Mesenteric fat pad (tissue), 1 donor: ENCODE measurements at regions not wholly inside any gene's neighbourhood (a gene's known extent, or its start where the extent isn't known, plus 50 kb on each side); places are given as distances from the start of the nearest gene placed in this dataset.
"Not testable (repeated sequence)": the region's sequence is repeated elsewhere in the genome, so short reads cannot be mapped to it uniquely, and the experiment has no call there.

Experiments
- DNase-seq: peaks from one replicate; pipeline ENCODE4 v3.0.0-alpha.2; 2020; ENCODE audit warnings: low spot score
- donor health status: DM: yes; HTN: yes; CAD: no.

DNA sequence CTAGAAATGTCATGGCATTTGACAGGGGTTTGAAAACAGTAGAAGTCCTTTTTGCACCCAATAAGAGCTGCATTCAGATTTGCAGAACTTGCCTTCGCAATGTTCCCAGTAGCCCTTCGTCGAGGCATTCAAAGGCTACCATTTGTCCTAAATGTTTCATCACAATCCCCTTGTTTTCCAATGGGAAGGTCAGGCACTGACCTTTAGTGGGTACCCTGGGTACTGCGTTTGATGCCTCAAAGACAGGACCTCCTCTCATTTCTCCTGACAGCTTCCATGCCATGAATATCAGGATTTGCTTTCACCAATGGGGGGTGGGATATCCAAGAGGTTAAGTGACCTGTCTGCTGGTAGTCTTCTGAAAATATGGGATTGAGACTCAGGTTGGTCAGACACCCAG is 1063.1 kb downstream of the BCL11B start:
- no peak for DNase-seq

DNA sequence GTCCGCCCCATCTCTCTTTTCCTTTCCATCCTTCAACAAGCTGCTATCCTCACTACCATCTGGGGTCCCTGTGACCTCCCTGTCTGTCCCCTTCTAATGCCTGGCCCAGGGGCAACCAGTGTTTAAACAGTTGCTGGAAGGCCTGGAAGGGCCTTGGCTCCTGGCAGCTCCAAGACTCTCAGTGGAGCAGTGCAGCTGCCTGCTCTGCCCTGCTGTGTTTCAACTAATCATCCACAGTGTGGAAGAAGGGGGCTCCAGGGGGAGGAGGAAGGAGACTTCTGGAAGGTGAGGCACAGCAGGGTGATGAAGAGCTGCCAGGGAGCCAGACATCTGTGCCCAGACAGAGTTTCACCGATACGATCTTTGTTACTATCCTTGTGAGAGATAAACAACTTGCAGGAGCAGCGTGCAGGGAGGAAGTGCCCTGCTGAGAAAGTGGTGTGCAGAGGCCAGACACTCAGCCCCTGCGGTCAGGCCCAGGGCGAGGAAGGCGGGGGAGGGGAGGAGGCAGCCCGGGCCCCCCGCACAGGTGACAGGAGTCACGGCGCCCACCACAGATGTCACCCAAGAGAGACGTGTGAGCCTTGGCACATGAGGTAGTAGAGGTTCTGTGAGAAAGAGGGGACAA is 1061.8 kb downstream of the BCL11B start:
- DNase-seq: no peak

DNA sequence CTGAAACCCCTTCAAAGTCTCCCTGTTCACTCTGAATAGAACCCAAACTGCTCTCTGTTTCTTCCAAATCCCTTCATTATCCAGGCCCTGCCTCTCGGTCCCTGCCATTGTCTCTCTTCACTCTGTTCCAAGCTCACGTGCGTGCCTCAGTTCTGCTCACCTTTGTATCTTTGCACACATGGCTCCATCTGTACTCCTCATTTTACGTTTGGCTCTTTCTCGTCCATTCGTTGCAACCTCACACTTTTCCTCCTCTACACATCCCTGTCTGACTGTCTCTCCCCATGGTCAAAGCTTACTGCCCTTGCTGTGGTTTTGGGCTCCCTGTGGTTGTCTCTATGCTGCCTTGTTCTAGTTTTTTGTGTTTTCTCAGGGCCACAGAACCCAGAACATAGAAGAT is 1054.5 kb downstream of the BCL11B start:
- DNase-seq: no peak

DNA sequence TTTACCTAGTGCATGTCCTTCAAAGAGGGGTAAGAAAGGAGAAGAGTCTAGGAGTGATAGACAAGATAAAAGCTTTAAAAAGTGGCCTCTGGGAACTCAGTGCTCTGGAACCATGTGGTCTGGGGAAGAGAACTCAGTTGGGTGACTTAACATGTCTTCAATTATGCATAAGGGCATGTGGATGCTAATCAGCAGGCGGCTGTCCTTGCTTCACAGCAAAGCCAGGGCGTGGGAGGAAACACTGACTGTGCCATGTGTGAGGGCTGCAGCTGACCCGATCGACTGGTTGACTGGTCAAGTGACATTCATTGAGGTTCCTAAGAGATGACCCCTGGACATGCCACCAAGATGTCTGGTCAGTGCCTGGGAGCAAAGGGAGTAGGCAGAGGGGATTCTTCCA is 1053.8 kb downstream of the BCL11B start:
- DNase-seq: no peak

DNA sequence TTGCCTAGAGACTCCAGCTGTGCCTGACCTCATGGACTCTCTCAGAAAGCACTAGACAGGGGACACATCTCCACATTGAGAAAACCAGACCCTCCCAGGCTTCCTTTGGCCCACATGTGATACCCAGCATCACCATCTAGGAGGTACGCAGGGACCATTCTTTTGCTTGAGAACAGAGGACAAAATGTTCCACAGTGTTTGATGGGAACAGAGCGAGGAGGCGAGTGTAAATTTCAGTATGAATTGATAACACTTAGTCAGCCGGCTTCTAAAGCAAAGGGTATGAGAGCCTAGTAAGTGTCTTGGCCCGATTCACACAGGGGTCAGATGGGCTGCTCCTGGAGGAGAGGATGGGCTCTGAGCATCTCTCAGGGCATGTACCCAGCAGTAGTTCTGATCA is 1052.4 kb downstream of the BCL11B start:
- DNase-seq: no peak

DNA sequence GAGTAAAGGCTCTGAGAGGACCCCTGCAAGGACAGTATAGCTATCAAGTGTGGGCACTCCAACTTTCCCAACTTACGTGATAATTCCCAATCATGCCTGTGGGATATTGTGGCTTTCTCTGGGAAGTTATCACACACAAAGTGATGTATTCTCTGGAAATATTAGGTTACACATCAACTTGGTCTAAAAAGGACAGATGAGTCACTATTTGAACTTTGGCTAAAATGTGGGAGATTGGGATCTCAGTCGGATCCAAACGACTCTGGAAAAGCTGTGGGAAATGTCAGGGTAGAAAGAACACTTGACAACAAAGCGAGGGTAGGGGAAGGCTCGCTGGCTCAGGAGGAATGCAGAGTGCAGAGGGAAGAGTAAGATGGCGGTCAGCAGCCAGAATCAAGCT is 1048.9 kb downstream of the BCL11B start:
- no peak for DNase-seq

DNA sequence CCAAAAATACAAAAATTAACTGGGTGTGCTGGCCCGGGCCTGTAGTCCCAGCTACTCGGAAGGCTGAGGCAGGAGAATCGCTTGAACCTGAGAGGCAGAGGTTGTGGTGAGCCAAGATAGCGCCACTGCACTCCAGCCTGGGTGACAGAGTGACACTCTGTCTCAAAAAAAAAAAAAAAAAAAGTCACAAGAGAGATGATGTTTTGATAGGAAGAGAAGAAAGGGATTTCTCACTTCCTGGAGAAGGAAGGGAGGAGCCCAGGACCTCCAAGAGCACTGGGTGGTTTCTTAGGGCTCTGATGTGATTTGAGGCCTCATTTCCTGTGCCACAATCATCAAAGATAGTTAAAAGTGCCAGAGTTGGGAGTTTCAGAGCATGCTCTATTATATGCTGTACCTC is 1048.3 kb downstream of the BCL11B start:
- DNase-seq: not testable (repeated sequence)

DNA sequence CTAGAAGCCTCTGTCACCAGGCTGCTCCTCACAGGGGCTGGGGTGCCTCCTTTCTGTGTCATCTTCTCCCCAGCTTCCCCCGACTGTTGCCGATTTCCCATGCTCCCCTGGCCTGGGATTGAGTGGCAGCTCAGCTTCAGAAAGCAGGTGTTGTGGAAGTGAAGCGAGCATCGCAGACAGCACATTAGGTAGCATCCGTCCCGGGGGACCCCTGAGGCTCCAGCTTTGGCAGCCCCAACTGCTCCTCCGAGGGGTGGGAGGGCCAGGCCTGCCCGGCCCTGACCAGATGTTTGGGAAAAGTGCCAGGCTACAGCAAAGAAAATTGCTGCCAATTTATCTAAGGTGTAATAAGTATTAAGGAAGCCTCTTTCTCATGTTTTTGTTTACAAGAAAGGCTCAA is 1045.6 kb downstream of the BCL11B start:
- no peak for DNase-seq

DNA sequence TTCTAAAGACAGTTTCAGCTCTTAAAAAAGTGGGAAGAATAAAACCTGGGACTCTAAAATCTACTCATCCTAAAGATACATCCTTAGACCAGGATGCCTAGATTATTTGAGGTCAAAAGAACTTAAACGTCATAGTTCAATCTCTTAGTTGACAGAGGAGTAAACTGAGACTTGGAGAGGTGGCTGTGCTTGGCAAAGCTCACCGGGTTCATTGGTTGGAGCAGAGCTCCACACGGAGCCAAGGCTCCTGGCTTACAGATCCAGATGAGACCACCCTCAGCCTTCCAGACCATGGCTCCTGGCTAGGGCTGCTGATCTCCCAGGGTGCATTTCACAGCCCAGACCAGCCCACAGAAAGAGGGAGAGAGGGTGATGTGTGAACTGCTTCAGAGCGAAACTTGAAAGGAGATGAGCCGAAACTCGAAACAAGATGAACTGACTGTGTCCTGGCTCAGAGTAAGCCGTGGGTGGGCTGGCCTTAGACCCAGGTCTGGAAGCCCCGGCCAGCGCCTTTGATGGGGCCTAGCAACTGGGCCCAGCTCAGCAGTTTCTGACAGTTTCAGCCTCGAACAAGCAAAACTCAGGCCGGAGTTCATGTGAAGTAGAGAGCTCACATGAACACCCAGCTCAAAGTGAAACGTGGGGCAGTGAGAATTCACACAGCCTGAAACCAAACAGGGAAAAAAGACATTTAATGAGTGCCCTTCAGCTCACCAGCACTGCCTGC is 1044.8 kb downstream of the BCL11B start:
- no peak for DNase-seq

DNA sequence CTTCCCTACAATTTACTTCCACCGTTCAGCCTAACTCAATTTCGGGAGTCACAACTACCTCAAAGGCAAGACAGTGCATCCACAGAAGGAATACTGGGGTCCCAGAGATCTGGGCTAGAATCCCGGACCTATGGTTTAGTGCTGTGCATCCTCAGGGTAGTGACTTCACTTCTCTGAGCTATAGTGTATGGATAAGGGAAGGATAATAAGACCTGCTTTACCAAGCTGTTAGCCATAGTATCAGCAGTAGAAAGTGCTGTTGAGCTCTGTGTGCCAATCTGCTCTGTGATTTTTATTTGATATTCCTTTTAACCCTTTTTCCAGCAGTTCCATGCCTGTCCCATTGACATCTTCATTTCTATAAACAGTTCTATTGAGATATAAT is 1044.3 kb downstream of the BCL11B start:
- DNase-seq: no peak

DNA sequence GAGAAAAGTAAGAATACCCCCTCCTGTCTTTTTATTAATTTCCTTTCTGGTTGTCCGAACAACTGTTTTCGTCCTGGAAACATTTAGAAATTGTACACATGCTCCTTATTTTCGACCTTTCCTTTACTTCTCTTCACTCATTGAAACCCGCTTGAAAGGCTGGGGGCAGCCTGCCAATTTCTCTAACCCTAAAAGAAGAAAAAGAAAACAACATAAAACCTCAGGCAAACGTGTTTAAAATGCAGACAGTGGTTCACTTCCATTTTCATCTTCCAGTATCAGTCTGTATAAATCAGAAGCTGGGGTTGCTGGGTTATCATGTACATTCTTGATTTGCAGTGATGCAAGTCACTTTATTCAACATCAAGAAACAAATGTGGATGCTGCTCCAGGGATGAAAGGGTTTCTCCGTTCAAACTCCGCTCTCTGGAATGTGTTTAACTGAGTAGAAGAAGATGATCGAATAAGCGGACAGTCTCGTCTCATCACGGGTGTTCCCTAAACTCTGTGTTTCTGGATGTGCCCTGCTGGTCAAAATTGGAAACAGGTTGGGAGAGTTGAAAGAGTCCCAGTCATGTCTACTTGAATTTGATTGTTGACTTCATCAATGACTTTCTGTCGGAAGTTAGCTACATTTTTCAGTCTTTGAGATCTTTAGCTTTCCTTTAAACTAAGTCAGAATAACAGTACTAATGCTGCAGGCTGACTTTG is 1042.2 kb downstream of the BCL11B start:
- DNase-seq: no peak

DNA sequence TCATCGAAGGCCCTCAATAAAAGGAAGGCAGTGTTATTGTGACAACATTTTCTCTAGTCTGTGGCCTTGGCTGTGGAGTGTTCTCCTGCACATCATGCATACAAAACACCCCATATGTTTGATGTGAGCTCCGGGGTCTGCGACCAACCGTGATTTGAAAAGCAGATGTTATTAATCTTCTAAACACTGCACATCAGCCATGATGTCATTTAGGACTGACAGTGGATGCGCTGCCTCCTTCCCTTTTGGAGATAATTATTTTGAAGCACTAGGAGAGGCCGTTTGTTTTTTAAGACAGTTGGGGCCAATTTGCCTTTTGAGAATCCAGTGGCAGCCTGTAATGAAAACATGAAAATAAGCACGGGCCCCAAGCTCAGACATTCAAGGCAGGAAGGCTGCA is 1041.6 kb downstream of the BCL11B start:
- DNase-seq: no peak

DNA sequence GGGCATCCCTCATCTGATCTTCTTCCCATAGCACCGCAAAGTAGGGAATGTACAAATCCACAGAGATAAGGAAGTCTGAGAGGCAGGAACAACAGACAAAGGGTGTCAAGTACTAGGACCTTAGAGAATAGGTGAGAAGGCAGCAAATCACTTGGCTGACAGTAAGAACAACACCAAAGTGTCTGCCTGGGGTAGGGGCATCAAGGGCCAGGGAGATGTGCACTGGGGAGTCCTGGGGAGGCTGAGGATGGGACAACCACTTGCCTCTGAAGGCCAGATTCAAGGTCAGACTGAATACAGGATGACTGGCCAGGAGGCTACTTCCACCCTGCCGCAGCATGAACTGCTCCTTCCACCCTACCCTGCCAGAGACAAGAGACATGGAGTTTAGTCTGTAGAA is 1040.8 kb downstream of the BCL11B start:
- DNase-seq: no peak

DNA sequence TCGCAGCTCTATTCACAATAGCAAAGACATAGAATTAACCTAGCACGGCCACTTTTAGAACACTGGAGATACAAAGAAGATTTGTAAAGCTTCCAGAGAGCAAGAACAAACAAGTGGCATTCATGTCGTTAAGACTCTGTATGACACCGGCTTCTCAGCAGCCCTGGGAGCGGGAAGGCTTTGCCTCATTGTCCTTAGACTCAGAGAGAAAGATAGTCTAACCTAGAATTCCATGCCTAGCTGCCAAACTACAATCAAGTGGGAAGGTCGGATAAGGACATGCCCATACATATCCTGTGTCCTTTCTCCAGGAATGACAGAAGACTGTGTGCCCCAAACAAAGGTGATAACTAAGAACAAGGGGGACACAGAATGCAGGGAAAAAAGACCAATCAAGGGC is 1038.3 kb downstream of the BCL11B start:
- no peak for DNase-seq

DNA sequence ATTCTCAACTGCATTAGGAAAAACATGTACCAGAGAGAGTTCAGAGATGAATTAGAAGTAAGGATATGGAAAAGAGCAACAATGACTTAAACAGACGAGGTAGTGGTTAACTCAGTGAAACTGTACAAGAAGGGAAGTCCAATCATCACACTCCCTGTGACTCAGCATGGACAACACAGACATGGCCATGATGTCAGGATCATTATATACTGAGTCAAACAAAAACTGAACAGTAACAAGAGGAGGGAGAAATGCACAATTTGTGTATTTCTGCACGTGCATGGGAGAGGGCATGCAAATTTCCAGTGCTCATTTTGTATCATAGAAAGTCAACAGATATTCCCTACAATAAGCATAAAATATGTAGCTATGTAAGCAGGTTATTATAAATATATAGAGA is 1037.8 kb downstream of the BCL11B start:
- DNase-seq: no peak

DNA sequence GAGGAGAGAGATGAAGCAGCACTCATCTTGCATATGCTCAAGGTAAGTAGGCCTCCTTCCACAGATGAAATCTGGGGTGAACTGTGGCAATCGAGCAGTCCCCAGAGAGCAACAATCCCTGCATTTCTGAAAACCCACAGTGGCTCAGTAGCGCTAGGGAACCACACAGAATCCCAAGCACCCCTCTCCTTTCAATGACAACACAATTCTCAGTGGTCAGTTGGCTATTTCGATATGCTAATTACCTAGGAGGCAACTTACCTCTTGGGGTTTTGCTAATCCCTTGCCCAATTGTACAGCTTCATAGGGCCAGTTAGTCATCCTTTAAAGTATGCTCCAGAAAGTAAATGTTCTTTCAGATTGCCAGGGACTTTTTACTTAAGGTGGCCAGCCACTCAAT is 1035.7 kb downstream of the BCL11B start:
- no peak for DNase-seq

DNA sequence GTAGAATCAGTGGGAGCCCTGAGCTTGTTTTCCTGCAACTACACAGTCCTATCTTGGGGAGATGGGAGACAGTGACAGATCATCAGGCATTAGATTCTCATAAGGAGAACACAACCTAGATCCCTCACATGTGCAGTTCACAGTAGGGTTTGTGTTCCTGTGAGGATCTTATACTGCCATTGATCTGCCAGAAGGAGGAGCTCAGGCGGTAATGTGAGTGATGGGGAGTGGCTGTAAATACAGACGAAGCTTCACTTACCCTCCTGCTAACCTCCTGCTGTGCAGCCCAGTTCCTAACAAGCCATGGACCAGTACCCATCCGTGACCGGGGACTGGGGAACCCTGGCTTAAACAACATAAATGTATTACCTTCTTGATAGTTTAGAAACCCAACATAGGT is 1034.1 kb downstream of the BCL11B start:
- no peak for DNase-seq

DNA sequence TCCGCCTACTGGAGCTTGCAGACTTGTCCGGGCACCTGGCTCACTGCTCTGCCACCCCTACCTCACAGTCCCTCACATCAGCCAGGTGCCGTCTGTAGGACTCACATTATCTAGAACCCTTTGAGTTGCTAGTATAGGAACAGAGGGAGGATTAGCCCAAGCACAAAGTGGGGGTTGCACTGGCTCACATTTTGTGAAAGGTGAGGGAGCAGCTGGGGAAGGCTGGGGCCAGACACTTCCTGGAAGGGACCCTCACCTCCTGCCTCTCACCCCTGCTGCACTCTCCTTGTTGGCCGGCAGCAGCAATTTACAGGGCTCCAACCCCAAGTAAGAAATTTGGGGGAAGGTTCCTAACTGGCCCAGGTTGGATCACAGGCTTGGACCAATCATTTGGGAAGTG is 1031.6 kb downstream of the BCL11B start:
- no peak for DNase-seq

DNA sequence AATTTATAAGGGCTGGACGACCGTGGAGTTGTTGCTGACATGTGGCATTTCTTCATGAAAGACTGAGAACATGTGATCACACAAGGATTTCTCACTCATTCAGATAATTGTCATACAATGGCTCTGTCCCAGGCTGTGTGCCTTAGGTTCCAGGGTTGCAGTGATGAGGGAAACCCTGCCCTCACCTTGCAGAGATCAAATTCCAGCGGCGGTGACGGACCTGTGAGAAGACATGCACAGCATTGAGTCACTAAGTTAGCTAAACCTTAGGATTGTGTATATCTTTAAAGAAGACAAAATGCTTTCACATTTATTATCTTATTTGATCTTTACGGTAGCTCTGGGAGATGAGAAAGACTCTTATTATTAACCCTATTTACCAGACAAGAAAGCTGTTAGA is 1029.1 kb downstream of the BCL11B start:
- DNase-seq: no peak

DNA sequence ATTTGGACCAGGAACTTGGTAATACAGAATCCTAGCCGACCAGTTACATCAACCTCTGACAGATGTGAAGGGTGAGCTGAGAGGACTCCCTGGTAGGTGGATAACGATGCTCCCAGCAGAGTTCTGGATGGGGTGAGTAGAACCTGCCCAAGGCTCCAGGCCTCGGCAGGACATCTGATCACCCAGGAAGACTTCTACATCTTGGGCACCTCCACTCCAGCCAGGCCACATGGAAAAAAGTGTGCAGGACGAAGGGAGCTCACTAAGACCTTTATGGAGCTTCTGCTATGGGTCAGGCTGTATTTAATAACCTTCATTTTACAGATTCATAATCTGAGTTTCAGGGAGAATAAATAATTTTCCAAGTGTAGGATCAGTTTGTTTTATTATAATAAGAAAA is 1028.7 kb downstream of the BCL11B start:
- DNase-seq: no peak

DNA sequence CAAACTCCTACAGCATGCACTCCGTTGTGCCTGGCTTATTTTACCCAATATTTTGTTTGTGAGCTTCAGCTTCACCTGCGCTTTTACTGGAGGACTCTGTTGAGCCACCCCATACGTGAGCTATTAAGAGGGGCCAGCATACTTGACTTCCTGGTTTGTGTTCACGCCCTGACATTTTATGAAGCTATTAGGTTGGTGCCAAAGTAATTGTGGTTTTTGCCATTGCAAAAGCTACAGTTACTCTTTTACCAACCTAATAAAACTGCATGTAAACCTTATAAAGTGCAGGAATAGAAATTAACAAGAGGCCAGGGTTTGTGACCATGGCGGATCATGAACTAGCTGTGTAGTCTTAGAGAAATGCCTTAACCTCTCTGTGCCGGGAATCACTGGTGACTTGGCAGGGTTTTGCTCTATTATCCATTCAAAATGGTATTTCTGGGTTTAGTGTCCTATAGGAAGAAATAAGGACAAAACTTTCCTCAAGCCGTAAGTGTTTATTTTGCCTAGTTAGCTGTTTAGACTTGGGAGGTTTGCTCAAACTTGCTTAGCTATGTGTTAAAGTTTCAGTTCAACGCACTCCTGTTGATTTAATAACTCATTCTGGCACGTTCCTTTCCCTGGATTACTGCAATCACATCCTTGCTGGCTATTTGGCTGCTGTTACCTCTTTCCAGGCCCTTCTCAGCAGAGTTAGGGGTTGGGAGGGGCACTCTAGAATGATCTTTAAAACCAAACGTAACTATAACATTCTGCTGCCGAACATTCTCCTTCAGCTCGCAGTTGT is 1027.6 kb downstream of the BCL11B start:
- DNase-seq: no peak

DNA sequence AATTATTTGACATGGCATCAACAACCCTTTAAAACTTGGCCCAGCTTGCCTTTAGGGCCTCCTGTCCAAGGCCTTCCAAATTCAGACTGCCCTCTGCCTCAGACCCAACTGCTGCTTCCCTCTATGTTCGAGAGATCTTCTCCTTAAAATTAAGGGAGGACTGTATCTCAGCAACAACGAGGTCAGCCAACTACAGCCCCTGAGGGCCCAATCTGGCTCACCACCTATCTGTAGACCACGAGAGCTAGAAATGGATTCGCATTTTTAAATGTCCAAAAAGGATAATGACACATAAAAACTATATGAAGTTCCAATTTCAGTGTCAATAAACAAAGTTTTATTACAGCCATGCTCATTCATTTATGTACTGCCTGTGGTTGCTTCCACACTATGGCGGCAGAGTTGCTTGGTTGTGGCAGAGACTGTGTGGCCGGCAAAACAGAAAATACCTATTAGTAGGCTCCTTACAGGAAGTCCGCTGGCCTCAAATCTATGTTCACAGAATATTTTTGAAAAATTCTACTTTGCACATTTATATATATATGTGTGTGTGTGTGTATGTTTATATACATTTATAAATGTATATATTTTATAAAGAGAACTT is 1026.9 kb downstream of the BCL11B start:
- DNase-seq: no peak
